Gastroesophageal sphincter (tissue), 4 donors: ENCODE measurements at regions not wholly inside any gene's neighbourhood (a gene's known extent, or its start where the extent isn't known, plus 50 kb on each side); places are given as distances from the start of the nearest gene placed in this dataset.
A peak's percentile ranks its signal among the peaks of the same experiment; 100 is the strongest.

Experiments
- ATAC-seq: fragments of 150-250 bp; one replicate; pipeline ENCODE4 v1.9.1; 2016; ENCODE audit warnings: mild to moderate bottlenecking, moderate library complexity
- H3K27ac ChIP-seq, 4 donors: fragments of 200-600 bp; sonication (generic) in 3 of 4; 1 replicate in 3 of 4; 2 replicates in 1 of 4; pipeline ENCODE4 v1.5.1; 2016 to 2019
- H3K27me3 ChIP-seq: fragments of 200-600 bp; sonication (generic); one replicate; pipeline ENCODE4 v1.5.1; 2019
- H3K36me3 ChIP-seq, 2 donors: fragments of 200-600 bp; sonication (generic); one replicate each; pipeline ENCODE4 v1.5.1; 2019; ENCODE audit warnings: control low read depth in 1 of 2
- H3K4me1 ChIP-seq, 3 donors: fragments of 200-600 bp; sonication (generic); 1 replicate in 2 of 3; 2 replicates in 1 of 3; pipeline ENCODE4 v1.5.1; 2016 to 2019; ENCODE audit warnings: control low read depth in 2 of 3
- H3K4me3 ChIP-seq, 2 donors: fragments of 200-600 bp; sonication (generic); one replicate each; pipeline ENCODE4 v1.5.1; 2019; ENCODE audit warnings: mild to moderate bottlenecking in 1 of 2, moderate library complexity in 1 of 2
- H3K9me3 ChIP-seq, 3 donors: fragments of 200-600 bp; sonication (generic); one replicate each; pipeline ENCODE4 v1.5.1; 2017 to 2019; ENCODE audit warnings: control low read depth in 2 of 3
- EP300 ChIP-seq: sonication (generic); formaldehyde crosslinking; IDR thresholded peaks from one replicate; pipeline ENCODE4 v1.6.1; 2017; ENCODE audit warnings: antibody characterized with exemption, mild to moderate bottlenecking
- POLR2A ChIP-seq, 2 donors: fragments of 450-650 bp; IDR thresholded peaks; one replicate each; pipeline ENCODE4 v1.6.1; 2017; ENCODE audit warnings: antibody characterized with exemption in 2 of 2, mild to moderate bottlenecking in 2 of 2, moderate library complexity in 1 of 2
- POLR2AphosphoS5 ChIP-seq: sonication (generic); formaldehyde crosslinking; IDR thresholded peaks from one replicate; pipeline ENCODE4 v1.6.1; 2017; ENCODE audit warnings: antibody characterized with exemption
- WGBS, 2 donors: methylation state at CpG; one replicate each; pipeline ENCODE4 v1.1.5; 2018; ENCODE audit warnings: low coverage in 1 of 2; 5-methylcytosine and 5-hydroxymethylcytosine counted together
- TF ChIP-seq, protein P1 (sequence below), 4 experiments: fragments of 200-600 bp in 2 of 4; fragments of 450-650 bp in 2 of 4; sonication (generic) in 1 of 4; IDR thresholded peaks; one replicate each; pipeline ENCODE4 v1.5.1; 2017 to 2019; ENCODE audit warnings: antibody characterized with exemption in 4 of 4, mild to moderate bottlenecking in 2 of 4, moderate library complexity in 2 of 4

- H3K36me3 ChIP-seq: no peaks in the 10 kb centered on the region
- no peaks in the 10 kb centered on the region for H3K9me3 ChIP-seq
- H3K4me1 ChIP-seq: no peaks in the 10 kb centered on the region
- no peak overlapping the region for H3K4me3 ChIP-seq
- 51 to 71% methylated on average over 3 to 7 of the region's 7 CpGs for WGBS, 2 donors
- no peaks in the 10 kb centered on the region for H3K27me3 ChIP-seq
- ATAC-seq: no peak
- TF ChIP-seq EP300: no peak
- TF ChIP-seq, protein P1, sequence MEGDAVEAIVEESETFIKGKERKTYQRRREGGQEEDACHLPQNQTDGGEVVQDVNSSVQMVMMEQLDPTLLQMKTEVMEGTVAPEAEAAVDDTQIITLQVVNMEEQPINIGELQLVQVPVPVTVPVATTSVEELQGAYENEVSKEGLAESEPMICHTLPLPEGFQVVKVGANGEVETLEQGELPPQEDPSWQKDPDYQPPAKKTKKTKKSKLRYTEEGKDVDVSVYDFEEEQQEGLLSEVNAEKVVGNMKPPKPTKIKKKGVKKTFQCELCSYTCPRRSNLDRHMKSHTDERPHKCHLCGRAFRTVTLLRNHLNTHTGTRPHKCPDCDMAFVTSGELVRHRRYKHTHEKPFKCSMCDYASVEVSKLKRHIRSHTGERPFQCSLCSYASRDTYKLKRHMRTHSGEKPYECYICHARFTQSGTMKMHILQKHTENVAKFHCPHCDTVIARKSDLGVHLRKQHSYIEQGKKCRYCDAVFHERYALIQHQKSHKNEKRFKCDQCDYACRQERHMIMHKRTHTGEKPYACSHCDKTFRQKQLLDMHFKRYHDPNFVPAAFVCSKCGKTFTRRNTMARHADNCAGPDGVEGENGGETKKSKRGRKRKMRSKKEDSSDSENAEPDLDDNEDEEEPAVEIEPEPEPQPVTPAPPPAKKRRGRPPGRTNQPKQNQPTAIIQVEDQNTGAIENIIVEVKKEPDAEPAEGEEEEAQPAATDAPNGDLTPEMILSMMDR (IDR thresholded peaks at IDR 0.05): no peak
- no peak for TF ChIP-seq POLR2AphosphoS5
- TF ChIP-seq POLR2A (IDR thresholded peaks at IDR 0.05): no peak
- no peak overlapping the region for H3K27ac ChIP-seq
Observed at GRCh38 chrX:39856472-39857121, 241.2 kb downstream of the BCOR start.

GRCh38 chrX:39857780-39858179 lies 240.0 kb downstream of the BCOR start:
- ATAC-seq: no peak

DNA sequence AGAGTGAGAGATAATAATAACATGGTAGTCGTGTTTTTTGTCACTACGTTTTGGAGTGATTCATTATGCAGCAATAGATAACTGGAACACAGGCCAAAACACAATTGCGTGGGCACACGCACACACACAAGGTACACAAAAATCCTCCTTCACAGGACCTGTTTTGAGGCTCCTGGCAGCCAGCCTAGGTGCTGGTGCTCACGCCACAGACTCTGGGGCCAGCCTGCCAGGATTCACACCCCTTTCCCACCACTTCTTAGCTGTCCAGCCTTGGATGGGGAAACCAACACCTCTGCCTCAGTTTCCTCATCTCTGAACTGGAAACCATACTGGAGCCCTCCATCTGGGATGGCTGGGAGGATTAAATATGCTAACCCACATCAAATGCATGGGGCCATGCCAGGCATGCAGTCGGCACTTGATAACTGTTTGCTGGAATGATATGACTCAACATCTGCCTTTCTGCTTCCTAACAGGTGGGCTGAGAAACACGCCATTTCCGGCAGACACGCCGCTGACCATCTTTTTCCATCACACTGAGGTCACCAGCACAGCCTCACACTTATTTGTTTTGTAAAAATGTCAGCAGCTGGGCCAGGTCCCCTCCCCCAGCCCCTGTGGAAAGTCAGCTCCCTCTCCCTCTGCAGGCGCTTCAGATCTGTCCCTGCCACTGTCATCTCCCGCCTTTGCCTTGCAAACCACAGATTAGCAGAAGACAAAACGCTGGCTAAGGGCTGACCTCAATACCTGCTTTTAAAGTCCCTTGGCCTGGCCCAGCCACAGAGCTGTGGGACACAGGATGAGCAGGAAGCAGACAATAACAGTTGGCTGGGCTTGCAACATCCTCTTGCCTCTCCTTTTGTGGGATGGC lies 237.5 kb downstream of the BCOR start:
- peak; percentile 54 for ATAC-seq
- no peaks in the 10 kb centered on the region for H3K27me3 ChIP-seq
- TF ChIP-seq POLR2A (IDR thresholded peaks at IDR 0.05) (no peak), POLR2AphosphoS5 (peak; percentile 23), EP300 (no peak)
- TF ChIP-seq, protein P1 (IDR thresholded peaks at IDR 0.05): no peak
- no peaks in the 10 kb centered on the region for H3K36me3 ChIP-seq
- no peak overlapping the region for H3K4me3 ChIP-seq
- no peak overlapping the region for H3K27ac ChIP-seq
- H3K4me1 ChIP-seq: no peaks in the 10 kb centered on the region
- no peaks in the 10 kb centered on the region for H3K9me3 ChIP-seq
- 27 to 41% methylated on average over 8 of the region's 13 CpGs for WGBS, 2 donors

More at GRCh38 chrX:39857780-39858179, 240.0 kb downstream of the BCOR start:
- H3K27me3 ChIP-seq: no peaks in the 10 kb centered on the region
- no peak overlapping the region for H3K4me3 ChIP-seq
- H3K27ac ChIP-seq: no peak overlapping the region
- TF ChIP-seq EP300 (no peak), POLR2AphosphoS5 (no peak), POLR2A (IDR thresholded peaks at IDR 0.05) (no peak)
- TF ChIP-seq, protein P1 (IDR thresholded peaks at IDR 0.05): no peak
- H3K36me3 ChIP-seq: no peaks in the 10 kb centered on the region
- no peaks in the 10 kb centered on the region for H3K4me1 ChIP-seq
- H3K9me3 ChIP-seq: no peaks in the 10 kb centered on the region
- WGBS, 2 donors: no CpG with 5 or more reads among the region's 3 CpGs

- Histone ChIP-seq H3K4me1 (no peaks in the 10 kb centered on the region), H3K36me3 (no peaks in the 10 kb centered on the region), H3K4me3 (no peak overlapping the region), H3K9me3 (no peaks in the 10 kb centered on the region), H3K27me3 (no peaks in the 10 kb centered on the region), H3K27ac (no peak overlapping the region)
- 75 to 85% methylated on average over 2 to 4 of the region's 5 CpGs for WGBS, 2 donors
- TF ChIP-seq POLR2A (IDR thresholded peaks at IDR 0.05): no peak
- ATAC-seq: no peak
Observed at GRCh38 chrX:39862963-39863362, 234.8 kb downstream of the BCOR start.

DNA sequence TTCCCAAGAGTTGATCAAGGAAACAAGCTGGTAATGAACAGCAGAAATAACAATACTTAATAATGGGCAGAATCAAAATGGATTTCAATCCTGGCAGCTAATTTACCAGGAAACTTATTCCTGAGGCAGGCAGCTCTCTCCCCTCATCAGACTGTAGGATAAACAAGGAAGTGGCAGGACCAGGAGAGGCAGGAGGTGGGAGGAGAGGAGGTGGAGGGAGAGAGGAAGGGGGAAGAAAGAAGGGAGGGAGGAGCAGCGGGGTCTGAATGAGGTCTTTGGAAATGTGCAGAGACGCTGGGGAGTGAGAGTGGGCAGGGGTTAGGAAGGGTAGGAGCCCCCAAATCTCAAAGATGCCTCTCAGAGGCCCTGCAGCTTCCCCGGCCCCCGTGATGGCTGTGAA lies 231.5 kb downstream of the BCOR start:
- 42 to 80% methylated on average over 1 to 2 of the region's 4 CpGs for WGBS, 2 donors
- Histone ChIP-seq H3K27me3 (no peaks in the 10 kb centered on the region), H3K9me3 (no peaks in the 10 kb centered on the region), H3K4me3 (no peak overlapping the region), H3K36me3 (no peaks in the 10 kb centered on the region), H3K4me1 (no peaks in the 10 kb centered on the region), H3K27ac (no peak overlapping the region)
- TF ChIP-seq EP300 (no peak), POLR2AphosphoS5 (no peak), POLR2A (IDR thresholded peaks at IDR 0.05) (no peak)
- TF ChIP-seq, protein P1 (IDR thresholded peaks at IDR 0.05): no peak
- ATAC-seq: no peak
